Caki2 (cell line): ENCODE measurements at regions not wholly inside any gene's neighbourhood (a gene's known extent, or its start where the extent isn't known, plus 50 kb on each side); places are given as distances from the start of the nearest gene placed in this dataset.

Experiments used
- DNase-seq: peaks from one replicate; pipeline ENCODE4 v3.0.0-alpha.2; 2015; ENCODE audit warnings: low read depth
- in situ Hi-C: cut with HindIII; loops from 2 replicates; pipeline ENCODE4 v1.10.0; 2016; ENCODE audit warnings: low sequenced_read_pairs, low pct_unique_long_range_greater_than_20kb, mixed read lengths

DNA sequence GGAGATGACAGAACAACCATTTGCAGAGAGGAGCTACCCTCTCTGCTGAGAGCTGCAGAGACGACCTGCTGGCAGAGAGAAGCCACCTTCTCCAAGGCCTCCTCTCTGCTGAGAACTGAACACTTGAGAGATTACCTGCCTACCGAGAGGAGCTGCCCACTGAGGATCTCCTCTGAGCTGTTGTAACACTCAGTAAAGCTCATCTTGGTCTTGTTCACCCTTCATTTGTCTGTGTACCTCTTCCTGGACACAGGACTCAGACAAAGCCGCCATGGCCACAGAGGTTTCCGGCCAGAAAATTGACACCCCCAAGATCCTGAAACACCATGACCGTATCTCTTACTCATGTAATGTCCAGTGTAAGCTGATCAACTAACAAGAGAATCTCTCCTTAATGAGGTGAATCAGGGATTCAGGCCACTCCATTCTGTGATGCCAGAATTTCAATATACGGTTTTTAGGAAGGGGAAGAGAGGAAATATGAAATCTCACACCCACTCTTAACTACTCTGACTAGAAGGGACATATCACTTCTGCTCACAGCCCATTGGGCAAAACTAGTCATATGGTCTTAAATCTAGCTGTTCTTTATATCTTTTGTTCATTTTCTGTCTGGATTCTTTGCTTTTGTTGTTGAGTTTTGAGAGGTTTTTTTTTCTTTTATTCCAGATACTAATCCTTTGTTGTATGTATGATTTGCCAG lies 83.8 kb downstream of the RHOU start:
- in situ Hi-C loops: no loop called here
- no peak for DNase-seq

DNA sequence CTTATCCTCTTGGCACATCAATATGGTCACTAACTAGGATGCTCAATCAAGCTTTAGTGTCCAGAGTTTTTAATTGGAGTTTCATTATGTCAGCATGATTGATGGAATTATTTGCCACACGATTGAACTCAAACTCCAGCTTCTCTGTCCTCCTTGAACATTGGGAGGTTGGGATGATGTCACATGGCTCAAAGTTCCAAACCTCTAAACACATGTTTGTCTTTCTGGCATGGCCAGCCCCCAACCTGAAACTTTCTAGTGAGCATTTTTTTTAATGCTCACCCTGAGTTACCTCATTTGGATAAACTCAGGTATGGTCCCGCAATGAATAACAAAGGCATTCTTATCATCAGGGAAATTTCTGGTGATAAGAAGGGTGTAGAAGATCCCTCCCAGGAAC lies 86.0 kb downstream of the RHOU start:
- in situ Hi-C loops: no loop called here
- DNase-seq: no peak

DNA sequence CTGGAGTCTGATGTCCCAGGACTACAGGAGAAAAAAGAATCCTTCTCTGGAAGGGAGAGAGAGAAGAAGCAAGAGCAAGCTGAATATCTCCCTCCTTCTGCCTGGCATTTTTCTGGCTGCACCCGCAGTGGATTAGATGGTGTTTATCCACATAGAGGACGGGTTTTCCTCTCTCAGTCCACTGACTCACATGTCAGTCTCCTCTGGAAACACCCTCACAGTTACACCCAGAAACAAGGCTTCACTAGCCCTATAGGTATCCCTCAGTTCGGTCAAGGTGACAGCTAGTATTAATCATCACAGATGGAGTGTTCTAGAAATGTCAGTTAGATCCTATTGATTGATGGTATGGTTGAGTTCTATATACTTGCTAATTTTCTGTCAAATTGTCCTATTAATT lies 87.9 kb downstream of the RHOU start:
- DNase-seq: no peak
- in situ Hi-C loops: no loop called here

DNA sequence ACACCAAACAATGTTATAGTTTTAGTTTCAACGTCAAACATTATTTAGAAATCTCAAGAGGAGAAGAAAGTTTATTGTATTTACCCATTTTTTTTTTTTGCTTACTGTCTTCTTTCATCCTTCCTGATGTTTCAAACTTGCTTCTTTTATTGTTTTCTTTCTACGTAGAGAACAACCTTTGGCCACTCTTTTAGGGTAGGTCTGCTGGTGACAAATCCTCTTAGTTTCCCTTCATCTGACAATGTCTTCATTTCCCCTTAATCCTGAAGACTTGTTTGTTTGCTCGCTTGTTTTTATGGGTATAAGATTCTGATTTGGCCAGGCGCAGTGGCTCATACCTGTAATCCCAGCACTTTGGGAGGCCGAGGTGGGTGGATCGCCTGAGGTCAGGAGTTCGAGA lies 89.1 kb downstream of the RHOU start:
- no peak for DNase-seq
- in situ Hi-C loops: no loop called here

DNA sequence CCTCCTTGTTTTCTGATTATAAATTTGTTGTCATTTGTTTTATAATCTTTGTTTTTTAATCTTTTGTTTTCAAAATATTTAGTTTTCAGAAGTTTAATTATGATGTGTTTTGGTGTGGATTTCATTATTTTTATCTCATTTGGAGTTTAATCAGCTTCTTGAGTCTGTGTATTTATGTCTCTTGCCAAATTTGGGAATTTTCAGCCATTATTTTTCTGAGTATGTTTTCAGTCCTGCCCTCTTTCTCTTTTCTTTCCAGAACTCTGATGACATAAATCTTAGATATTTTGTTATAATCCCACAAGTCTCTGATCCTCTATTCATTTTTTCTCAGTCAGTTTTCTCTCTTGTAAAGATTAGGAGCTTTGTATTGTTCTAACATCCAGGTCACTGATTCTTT lies 89.8 kb downstream of the RHOU start:
- no peak for DNase-seq
- in situ Hi-C loops: no loop called here

DNA sequence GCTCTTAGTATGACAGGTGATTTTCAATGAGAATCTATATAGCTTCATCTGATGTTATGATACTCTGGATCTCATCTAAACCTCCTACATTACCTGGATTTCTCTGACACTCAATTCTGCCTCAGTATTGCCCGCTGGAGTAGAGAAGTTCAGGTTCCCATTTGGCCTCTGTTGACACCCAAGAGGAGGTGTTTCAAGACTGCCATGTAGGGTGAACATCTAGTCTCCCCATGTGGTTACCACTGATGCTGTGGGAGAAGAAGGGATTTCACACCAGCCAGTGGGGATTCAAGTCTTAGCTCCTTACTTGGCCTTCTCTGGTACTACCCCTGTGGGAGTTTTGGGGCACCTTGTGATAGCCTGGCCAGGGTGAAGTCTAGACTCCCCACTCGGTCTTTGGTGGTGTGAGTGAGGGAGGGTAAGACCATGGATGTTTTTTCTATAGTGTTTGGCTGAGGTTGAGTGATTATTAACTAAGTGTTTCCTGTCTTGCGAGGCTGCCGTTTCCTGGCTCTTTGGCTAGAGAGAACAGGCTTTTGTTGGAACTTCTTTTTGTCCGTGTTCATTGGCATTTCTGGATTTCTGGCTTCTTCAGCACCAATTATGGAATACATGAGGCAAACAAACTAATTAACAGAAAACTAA lies 90.7 kb downstream of the RHOU start:
- in situ Hi-C loops: no loop called here
- DNase-seq: no peak

DNA sequence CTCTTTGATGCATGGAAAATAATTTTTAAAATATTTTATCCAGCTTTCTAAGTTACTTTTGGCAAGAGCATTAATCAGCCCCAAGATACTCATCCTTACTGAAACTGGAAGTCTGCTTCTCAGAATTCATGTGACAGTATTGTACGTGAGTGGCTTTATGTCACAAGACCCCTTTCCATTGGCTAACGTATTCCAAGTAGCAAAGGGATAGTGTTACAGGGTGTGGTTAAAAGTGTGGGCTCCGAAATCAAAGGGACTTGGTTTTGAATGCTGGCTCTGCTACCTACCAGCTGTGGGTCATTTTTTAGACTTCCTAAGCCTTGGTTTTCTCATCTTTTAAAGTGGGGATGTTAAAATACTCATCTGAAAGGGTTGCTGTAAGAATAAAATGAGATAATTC lies 91.7 kb downstream of the RHOU start:
- DNase-seq: no peak
- in situ Hi-C loops: no loop called here

DNA sequence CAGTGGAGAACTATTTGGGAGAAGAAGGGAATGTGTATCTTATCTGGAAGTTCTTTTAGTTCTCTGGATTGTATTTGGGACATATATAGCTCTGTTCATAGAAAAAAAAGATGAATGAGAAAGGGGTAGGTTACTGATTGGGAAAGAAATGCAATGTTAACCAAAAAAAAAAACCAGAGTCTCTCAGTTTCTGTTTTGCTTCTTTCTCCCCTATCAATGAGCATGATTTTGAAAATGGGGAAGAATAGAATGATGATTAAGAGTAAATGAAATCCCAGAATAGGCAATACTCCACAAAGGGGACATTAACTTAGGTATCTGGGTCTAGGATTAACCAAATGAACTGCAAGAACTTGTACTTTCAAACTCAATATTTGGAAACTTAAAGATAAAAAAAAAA lies 92.9 kb downstream of the RHOU start:
- no peak for DNase-seq

DNA sequence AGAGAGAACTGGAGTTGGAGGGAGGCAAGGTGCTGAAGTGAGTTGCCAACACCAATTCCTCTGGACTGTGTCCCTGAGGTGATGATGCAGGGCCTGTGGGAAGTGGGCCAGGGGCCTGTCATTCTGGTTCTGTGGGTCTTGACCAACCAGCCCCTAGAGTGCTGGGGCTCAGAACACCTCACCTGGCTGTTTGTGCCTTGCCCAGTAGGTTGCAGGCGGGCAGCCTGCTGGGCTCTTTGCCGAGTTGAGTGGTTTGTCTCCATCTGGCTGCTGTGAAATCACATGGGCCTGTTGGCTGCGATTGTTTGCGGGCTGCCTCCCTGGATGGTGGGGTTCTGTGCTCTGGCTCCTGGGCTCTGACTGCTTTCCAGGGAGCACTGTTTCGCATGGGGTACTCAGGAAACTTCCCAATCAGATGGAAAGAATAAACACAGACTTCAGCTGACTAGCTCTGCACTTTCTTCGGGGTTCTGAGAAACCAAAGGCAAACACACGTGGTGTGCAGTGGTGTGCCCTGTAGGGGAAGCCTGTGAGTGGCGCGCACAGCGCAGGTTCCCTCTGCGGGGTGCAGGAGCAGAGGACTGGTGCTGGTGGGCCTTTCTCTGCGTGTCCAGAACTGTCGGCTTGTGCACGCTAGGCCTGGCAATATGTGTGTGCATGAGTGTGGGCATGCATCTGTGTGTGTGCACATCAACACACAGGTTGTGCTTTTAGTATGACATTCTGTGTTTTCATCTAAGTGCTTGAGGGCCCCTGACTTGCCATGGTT lies 95.1 kb downstream of the RHOU start:
- in situ Hi-C loops: no loop called here
- no peak for DNase-seq

More for the DNA sequence above, 92.9 kb downstream of the RHOU start:
- in situ Hi-C loops: no loop called here

DNA sequence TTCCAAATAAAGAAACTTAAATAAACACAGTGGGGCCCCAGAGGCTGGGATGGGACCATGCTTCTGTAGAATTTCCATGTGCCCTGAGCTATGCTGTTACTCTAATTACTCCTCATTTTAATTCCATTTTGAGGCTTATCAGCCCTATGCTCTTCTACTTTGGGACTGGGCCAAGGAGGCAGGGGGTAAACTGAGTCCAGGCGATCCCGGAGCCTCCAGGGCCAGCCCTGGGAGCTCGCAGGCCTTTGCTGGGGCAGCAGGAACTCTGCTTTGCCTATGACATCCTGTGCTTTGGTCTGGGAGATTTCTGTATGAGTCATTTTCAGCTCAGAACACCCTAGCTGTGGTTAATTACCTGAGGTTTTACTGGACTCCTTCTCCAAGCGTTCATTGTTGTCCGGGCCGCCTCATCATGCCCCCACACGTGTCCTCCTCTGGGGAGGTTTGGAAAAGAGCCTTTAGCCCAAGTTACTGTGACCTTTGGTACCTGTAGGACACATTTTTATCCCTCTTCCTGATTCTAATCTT lies 95.7 kb downstream of the RHOU start:
- in situ Hi-C loops: no loop called here
- peak; percentile 71 for DNase-seq

DNA sequence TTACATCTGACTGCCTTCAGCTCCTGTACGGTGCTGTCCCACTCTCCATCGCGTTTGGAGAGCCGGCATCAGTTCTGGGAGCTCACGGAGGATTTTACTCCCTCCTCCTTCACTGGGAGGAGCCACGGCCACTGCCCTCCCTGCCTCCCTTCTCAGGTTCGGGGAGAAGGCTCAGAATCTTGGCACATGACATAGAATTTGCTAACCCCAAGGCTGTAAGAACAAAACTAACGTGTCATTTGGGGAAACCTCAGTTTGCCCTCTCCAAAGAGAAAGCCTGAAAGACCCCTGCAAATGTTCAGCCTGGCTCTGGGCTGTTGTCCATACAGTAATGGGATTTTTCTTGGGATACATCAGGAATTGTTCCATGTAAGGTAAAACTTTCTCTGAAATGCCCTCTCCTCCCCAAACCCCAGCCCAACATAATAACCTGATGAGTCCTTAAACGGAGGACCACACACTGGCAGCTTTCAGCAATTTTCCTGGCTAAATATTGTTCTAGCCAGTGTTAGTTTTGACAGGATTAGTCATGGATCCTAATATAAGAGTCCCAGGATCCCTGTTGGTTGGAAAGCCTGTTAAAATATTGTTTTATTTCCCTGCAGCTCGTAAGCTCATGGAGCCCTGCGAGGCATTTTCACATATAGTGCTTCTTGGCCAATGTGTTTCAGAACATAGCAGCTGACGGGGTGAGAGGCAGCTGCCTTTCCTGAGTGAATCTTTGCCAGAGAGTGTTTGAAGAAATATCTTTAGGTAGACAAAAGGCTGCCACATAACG lies 98.8 kb downstream of the RHOU start:
- in situ Hi-C loops: no loop called here

DNA sequence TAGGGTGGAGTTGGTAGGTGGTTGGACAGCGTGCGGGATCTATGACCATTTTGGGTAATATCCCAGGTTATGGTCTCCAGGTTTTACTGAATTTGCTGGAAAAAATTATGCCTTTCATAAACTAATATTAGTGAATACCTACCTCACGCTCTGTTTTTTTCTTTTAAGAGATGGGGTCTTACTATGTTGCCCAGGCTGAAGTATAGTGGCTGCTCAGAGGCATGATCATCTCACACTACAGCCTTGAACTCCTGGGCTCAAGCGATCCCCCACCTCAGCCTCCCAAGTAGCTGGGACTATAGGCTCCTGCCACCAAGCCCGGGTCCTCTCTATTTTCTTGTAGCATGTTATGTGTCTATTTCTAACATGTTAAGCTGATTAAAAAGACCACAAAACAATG lies 100.2 kb downstream of the RHOU start:
- in situ Hi-C loops: no loop called here
- no peak for DNase-seq

More for the DNA sequence above, 98.8 kb downstream of the RHOU start:
- peak; percentile 60 for DNase-seq

DNA sequence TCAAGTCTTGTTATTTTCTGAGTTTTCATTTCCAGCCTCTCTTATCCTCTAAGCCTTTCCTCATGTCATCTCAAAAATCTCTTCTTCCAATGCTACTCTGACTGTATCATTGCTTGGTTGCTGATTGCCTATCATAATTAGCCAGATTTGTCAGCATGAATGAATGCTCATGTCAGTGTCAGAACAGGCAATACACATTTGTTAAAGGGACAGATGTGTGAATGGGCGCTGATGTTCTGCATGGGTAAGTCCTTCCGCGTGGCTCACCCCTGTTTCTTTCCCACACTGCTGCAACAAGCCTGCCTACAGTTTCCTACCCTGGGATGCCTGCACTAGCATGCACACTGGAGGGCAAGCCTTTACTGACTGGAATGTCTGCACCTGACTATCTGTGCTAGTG lies 100.6 kb downstream of the RHOU start:
- in situ Hi-C loops: no loop called here
- DNase-seq: no peak

DNA sequence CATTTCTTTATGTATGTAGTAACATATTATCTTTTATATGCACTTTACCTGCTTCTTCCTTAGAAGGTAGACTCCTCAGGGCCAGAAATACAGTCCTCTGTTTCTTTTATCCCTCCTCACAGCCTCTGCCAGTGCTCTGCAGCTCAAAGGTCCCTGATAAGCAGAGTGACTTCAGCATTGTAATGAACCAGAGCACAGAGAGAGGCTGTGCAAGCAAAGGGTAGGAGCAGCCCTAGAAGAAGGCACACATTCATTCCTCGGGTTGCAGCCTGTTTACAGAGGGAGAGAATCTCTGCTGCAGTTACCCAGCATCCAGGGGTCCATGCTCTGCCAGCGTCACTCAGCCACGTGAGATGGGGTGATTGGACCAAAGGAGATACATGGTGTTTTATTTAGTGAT lies 101.1 kb downstream of the RHOU start:
- DNase-seq: no peak
- in situ Hi-C loops: no loop called here

DNA sequence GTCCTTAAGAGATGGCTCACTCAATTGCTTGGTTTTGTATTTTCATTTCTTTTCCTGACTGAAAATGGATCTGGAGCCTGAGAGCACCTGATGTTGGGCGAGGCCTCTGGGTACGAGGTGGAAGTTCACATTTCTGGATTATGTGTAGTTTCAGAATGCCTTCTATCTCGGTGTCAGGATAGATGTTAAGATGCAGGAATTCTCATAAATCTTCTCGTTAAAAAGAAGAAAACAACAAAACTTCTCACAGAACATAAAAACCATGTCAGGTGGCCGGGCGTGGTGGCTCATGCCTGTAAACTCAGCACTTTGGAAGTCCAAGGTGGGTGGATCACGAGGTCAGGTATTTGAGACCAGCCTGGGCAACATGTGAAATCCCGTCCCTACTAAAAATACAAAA lies 101.8 kb downstream of the RHOU start:
- in situ Hi-C loops: no loop called here
- no peak for DNase-seq

DNA sequence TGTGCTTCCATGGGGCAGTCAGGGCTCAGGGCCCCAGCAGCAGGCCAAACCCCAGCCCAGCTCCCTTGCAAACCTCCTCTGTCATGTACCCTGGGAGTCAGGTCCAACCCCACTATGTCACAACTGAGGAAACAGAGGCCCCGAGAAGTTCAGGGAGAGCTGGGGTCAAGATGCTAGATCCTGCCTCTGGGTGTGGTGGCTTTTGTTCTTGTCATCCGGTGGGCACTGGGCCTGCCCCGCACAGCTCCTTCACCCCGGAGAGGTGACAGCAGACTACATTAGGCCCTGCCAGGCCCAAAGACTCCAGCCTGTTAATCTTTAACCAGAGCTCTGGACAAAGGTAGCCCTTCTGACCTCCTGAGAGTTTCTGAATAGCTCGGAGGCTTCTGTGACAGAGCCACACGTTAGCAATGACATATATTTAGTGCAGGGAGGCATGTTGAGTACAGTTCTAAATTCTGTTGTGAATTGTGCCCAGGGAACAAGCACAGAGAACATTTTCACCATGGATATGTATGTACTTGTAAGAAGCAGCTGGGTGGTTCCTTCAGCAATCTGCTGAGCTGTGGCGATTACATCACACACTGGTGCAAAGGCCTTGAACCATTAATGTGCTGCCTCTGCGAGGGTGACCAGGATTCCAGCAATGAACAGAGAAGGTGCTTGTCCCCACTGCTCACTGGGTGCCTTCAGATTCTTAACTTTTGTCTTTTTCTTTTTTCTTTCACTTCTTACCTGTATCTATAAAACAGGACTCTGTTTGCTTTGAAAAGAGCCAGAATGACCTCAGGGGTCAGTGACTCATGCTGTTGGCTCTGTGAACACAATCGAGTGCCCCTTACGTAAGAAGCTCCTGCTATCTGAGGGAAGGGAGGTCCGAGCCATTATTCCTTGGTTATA lies 102.8 kb downstream of the RHOU start:
- in situ Hi-C loops: no loop called here
- peak; percentile 98 for DNase-seq

DNA sequence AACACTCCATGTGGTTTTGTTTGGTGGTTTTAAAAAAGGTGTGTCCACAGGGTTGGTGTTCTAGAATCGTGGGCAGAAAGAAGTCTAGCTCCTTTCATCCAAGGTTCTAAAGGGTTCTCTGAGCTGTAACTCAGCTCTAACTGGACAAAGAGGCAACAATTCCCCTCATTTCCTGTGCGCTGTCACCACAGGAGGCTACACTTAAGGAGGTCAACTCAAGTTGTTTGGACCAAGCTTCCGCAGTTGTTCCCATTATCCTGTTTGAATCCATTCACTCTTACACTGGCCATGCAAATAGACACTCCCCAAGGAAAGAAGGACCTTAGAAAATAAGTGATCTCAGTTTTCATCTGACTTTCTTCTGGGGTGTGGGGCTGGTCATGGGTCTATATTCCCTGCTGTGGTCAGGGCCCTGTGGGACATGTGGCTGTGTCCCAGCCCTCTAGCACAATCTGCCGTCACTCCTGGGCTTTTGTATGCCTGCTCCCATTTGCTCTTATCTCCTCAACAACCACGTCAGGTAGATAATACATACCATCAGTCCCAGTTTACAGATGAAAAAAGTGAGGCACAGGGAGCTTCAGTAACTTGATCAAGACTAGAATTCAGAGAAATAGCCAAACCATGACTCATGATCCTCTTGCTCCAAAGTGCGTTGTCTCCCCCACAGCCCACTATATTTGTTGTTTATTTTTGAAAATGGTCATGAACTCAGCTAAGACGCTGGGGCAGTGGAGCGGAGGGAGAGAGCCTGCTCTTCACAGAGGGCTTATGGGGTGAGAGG lies 103.6 kb downstream of the RHOU start:
- in situ Hi-C loops: no loop called here
- DNase-seq: peak; percentile 71
